ENCODE measurements at regions not wholly inside any gene's neighbourhood (a gene's known extent, or its start where the extent isn't known, plus 50 kb on each side); places are given as distances from the start of the nearest gene placed in this dataset.

DNA sequence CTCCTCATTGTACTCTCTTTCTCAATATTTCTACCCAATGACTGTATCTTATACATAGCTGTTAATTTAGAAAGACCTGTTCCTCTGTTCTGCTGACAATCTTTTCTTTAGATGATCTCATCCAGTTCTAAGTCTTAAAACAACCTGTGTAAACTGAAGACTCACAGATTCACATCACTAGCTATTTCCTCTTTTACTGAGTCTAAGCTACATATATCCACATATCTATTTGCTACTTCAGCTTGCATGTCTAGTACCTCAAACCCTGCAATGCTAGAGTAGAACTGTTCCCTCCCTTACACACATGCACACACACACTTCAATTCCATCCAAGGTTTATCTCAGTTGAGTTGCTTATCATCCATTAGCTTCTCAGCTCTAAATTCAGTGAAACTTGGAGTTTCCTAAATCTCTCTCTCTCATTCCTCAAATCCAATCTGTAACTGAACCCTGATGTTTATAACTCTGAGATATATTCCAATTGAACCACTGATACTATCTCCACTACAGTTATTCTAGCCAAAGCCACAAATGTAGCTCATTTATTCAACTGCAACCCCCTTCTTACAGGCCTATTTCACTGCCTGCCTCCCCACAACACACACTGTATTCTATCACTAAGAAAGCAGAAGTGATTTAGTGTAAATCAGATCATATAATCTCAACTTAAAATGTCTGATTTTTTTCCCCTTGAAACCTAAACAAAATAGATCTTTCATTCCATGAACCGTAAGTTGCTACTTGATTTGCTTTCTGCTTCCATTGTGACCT, 1036.8 kb upstream of the POT1 start:
- TF ChIP-seq, protein P1, sequence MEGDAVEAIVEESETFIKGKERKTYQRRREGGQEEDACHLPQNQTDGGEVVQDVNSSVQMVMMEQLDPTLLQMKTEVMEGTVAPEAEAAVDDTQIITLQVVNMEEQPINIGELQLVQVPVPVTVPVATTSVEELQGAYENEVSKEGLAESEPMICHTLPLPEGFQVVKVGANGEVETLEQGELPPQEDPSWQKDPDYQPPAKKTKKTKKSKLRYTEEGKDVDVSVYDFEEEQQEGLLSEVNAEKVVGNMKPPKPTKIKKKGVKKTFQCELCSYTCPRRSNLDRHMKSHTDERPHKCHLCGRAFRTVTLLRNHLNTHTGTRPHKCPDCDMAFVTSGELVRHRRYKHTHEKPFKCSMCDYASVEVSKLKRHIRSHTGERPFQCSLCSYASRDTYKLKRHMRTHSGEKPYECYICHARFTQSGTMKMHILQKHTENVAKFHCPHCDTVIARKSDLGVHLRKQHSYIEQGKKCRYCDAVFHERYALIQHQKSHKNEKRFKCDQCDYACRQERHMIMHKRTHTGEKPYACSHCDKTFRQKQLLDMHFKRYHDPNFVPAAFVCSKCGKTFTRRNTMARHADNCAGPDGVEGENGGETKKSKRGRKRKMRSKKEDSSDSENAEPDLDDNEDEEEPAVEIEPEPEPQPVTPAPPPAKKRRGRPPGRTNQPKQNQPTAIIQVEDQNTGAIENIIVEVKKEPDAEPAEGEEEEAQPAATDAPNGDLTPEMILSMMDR (IDR thresholded peaks at IDR 0.05; ENCODE audit: insufficient read depth, low read length, poor library complexity, severe bottlenecking): no peak
- TF ChIP-seq EZH2phosphoT487 (conservative IDR thresholded peaks at IDR 0.05; ENCODE audit: low read length): no peak
